IMR-90 (cell line): ENCODE measurements at regions not wholly inside any gene's neighbourhood (a gene's known extent, or its start where the extent isn't known, plus 50 kb on each side); places are given as distances from the start of the nearest gene placed in this dataset.

Experiments
- ATAC-seq: fragments of 200-7000 bp; cut with Tn5 transposase; 2 replicates; pipeline ENCODE4 v1.9.1; 2020; ENCODE audit warnings: low read depth, mild to moderate bottlenecking, moderate library complexity
- BruUV-seq: library from RNA; stranded (reverse); fragments of 400-500 nt; replicated peaks from 2 replicates; lab custom pipeline; 2021; lab: Mats Ljungman, UMichigan
- CTCF ChIA-PET: fragments of 300-600 bp; formaldehyde crosslinking; extraction: SDS; loops from one replicate; lab custom pipeline; 2021; ENCODE audit warnings: antibody characterized with exemption; lab: Yijun Ruan, JAX
- POLR2A ChIA-PET: fragments of 300-600 bp; sonication (Branson Sonifier 250); formaldehyde crosslinking; loops from one replicate; lab custom pipeline; 2022; ENCODE audit warnings: antibody characterized with exemption; ENCODE audit not compliant: unreplicated experiment; lab: Charles Lee
- DNase-seq: peaks from one replicate; pipeline ENCODE4 v3.0.0; 2013
- H2AFZ ChIP-seq: replicated peaks from 2 replicates; pipeline ENCODE3; 2013; ENCODE audit warnings: low read length, mild to moderate bottlenecking; ENCODE audit not compliant: poor library complexity
- H2AK5ac ChIP-seq: 2 replicates; pipeline ENCODE4 v1.6.1; 2013; ENCODE audit warnings: low read depth, low read length, inconsistent platforms
- H2AK9ac ChIP-seq: replicated peaks from 2 replicates; pipeline ENCODE3; 2013; ENCODE audit warnings: mild to moderate bottlenecking, low read depth, low read length, moderate library complexity; ENCODE audit not compliant: poor library complexity
- H2BK120ac ChIP-seq: 2 replicates; pipeline ENCODE4 v1.6.1; 2013; ENCODE audit warnings: low read depth, low read length, inconsistent platforms
- H2BK15ac ChIP-seq: 3 replicates; pipeline ENCODE4 v1.6.1; 2013; ENCODE audit warnings: low read depth, low read length, inconsistent platforms
- H2BK20ac ChIP-seq: 2 replicates; pipeline ENCODE4 v1.6.1; 2013; ENCODE audit warnings: low read depth, mild to moderate bottlenecking, inconsistent platforms, low read length, moderate library complexity
- H2BK5ac ChIP-seq: 2 replicates; pipeline ENCODE4 v1.6.1; 2013; ENCODE audit warnings: mild to moderate bottlenecking, low read depth, low read length, inconsistent platforms; ENCODE audit not compliant: poor library complexity, severe bottlenecking
- H3K14ac ChIP-seq: replicated peaks from 2 replicates; pipeline ENCODE4 v1.6.1; 2013; ENCODE audit warnings: low read depth, low read length, inconsistent platforms
- H3K18ac ChIP-seq: 2 replicates; pipeline ENCODE4 v1.6.1; 2013; ENCODE audit warnings: low read depth, low read length, control low read depth
- H3K23ac ChIP-seq: 2 replicates; pipeline ENCODE4 v1.6.1; 2013; ENCODE audit warnings: low read depth, low read length, inconsistent platforms
- H3K27ac ChIP-seq: 2 replicates; pipeline ENCODE4 v1.5.1; 2013; ENCODE audit warnings: mild to moderate bottlenecking, control low read depth, low read length; ENCODE audit not compliant: insufficient read depth
- H3K27me3 ChIP-seq: 2 replicates; pipeline ENCODE4 v1.6.1; 2013; ENCODE audit warnings: low read length; ENCODE audit not compliant: control insufficient read depth, insufficient read depth
- H3K36me3 ChIP-seq: 2 replicates; pipeline ENCODE4 v1.6.1; 2013; ENCODE audit warnings: low read length, mixed read lengths; ENCODE audit not compliant: control insufficient read depth, insufficient read depth
- H3K4ac ChIP-seq: 2 replicates; pipeline ENCODE4 v1.6.1; 2013; ENCODE audit warnings: low read depth, low read length, inconsistent platforms
- H3K4me1 ChIP-seq: 2 replicates; pipeline ENCODE4 v1.6.1; 2013; ENCODE audit warnings: low read length, mixed read lengths; ENCODE audit not compliant: control insufficient read depth, insufficient read depth
- H3K4me2 ChIP-seq: 2 replicates; pipeline ENCODE4 v1.6.1; 2013; ENCODE audit warnings: low read depth, mild to moderate bottlenecking, control low read depth, low read length, moderate library complexity
- H3K4me3 ChIP-seq: 2 replicates; pipeline ENCODE4 v1.5.1; 2013; ENCODE audit warnings: low read depth, mild to moderate bottlenecking, control low read depth, low read length, moderate library complexity; ENCODE audit not compliant: insufficient read depth
- H3K56ac ChIP-seq: 2 replicates; pipeline ENCODE4 v1.6.1; 2013; ENCODE audit warnings: low read length, inconsistent platforms; ENCODE audit not compliant: insufficient read depth; ENCODE audit errors: extremely low read depth
- H3K79me1 ChIP-seq, 2 experiments: 2 replicates each; pipeline ENCODE4 v1.6.1; 2013; ENCODE audit warnings: low read length in 2 of 2, inconsistent platforms in 1 of 2, low read depth in 1 of 2
- H3K9ac ChIP-seq: 2 replicates; pipeline ENCODE4 v1.6.1; 2013; ENCODE audit warnings: low read depth, low read length, control low read depth
- H3K9me1 ChIP-seq: 2 replicates; pipeline ENCODE4 v1.6.1; 2013; ENCODE audit warnings: low read length, inconsistent platforms; ENCODE audit not compliant: insufficient read depth
- H3K9me3 ChIP-seq: 2 replicates; pipeline ENCODE4 v1.6.1; 2013; ENCODE audit warnings: low read length; ENCODE audit not compliant: control insufficient read depth, insufficient read depth
- H4K20me1 ChIP-seq: 2 replicates; pipeline ENCODE4 v1.6.1; 2013; ENCODE audit warnings: low read length, inconsistent platforms; ENCODE audit not compliant: insufficient read depth
- H4K5ac ChIP-seq: 2 replicates; pipeline ENCODE4 v1.6.1; 2013; ENCODE audit warnings: mild to moderate bottlenecking, low read depth, low read length, control low read depth
- H4K8ac ChIP-seq, 2 experiments: 2 replicates each; pipeline ENCODE4 v1.6.1; 2013; ENCODE audit warnings: low read depth in 2 of 2, low read length in 2 of 2, control low read depth in 1 of 2, inconsistent platforms in 1 of 2
- H4K91ac ChIP-seq: 2 replicates; pipeline ENCODE4 v1.6.1; 2013; ENCODE audit warnings: low read depth, low read length, inconsistent platforms; ENCODE audit not compliant: insufficient read depth
- BHLHE40 ChIP-seq: fragments of 150-350 bp; IDR thresholded peaks from 2 replicates; pipeline ENCODE4 v1.6.1; 2016; ENCODE audit warnings: mild to moderate bottlenecking, low read depth, low read length
- CEBPB ChIP-seq: IDR thresholded peaks from 2 replicates; pipeline ENCODE4 v1.6.1; 2012; ENCODE audit warnings: low read depth, low read length, improper control_type of control experiment
- CHD1 ChIP-seq: IDR thresholded peaks from 2 replicates; pipeline ENCODE4 v1.6.1; 2012; ENCODE audit warnings: low read depth, low read length, improper control_type of control experiment
- FOS ChIP-seq: fragments of 150-350 bp; IDR thresholded peaks from 2 replicates; pipeline ENCODE4 v1.6.1; 2016; ENCODE audit warnings: low read depth, low read length
- MAFK ChIP-seq: IDR thresholded peaks from 2 replicates; pipeline ENCODE4 v1.6.1; 2012; ENCODE audit warnings: low read depth, low read length, improper control_type of control experiment
- MAZ ChIP-seq: IDR thresholded peaks from 2 replicates; pipeline ENCODE4 v1.6.1; 2012; ENCODE audit warnings: low read depth, mild to moderate bottlenecking, low read length, improper control_type of control experiment, moderate library complexity, borderline replicate concordance
- MXI1 ChIP-seq: IDR thresholded peaks from 2 replicates; pipeline ENCODE4 v1.6.1; 2012; ENCODE audit warnings: low read depth, mild to moderate bottlenecking, low read length, moderate library complexity, borderline replicate concordance
- NFE2L2 ChIP-seq: fragments of 150-350 bp; IDR thresholded peaks from 2 replicates; pipeline ENCODE4 v1.6.1; 2016; ENCODE audit warnings: low read depth, mild to moderate bottlenecking, low read length
- POLR2A ChIP-seq: IDR thresholded peaks from 2 replicates; pipeline ENCODE4 v1.6.1; 2012; ENCODE audit warnings: mild to moderate bottlenecking, low read depth, low read length
- RAD21 ChIP-seq: IDR thresholded peaks from 2 replicates; pipeline ENCODE4 v1.6.1; 2012; ENCODE audit warnings: low read length, improper control_type of control experiment
- RCOR1 ChIP-seq: IDR thresholded peaks from 2 replicates; pipeline ENCODE4 v1.6.1; 2012; ENCODE audit warnings: mild to moderate bottlenecking, low read length, improper control_type of control experiment; ENCODE audit not compliant: insufficient replicate concordance
- RFX5 ChIP-seq: IDR thresholded peaks from 2 replicates; pipeline ENCODE4 v1.8.0; 2012; ENCODE audit warnings: low read depth, mild to moderate bottlenecking, low read length, moderate library complexity
- SMC3 ChIP-seq: fragments of 150-350 bp; IDR thresholded peaks from 2 replicates; pipeline ENCODE4 v1.6.1; 2016; ENCODE audit warnings: low read depth, mild to moderate bottlenecking, antibody characterized with exemption, low read length, moderate library complexity
- WGBS, 2 experiments: methylation state at CpG; one replicate each; pipeline versions ENCODE4 v1.1.5 to v1.1.7; 2013; ENCODE audit warnings: missing lambda C conversion rate in 2 of 2; ENCODE audit not compliant: insufficient read length in 1 of 2; ENCODE audit errors: extremely low coverage in 2 of 2; 5-methylcytosine and 5-hydroxymethylcytosine counted together
- dilution Hi-C: fragments of 300-500 bp; cut with HindIII; formaldehyde crosslinking; loops from one replicate; pipeline ENCODE4 v1.14.3; 2018; ENCODE audit warnings: low sequenced_read_pairs; ENCODE audit not compliant: unreplicated experiment
- in situ Hi-C: fragments of 300-500 bp; cut with MboI; formaldehyde crosslinking; loops from 3 replicates; pipeline ENCODE4 v1.14.3; 2019; ENCODE audit warnings: low sequenced_read_pairs, inconsistent platforms, mixed read lengths
- intact Hi-C: fragments of 100-400 bp; cut with micrococcal nuclease; formaldehyde crosslinking; loops from 2 replicates; pipeline ENCODE4 v1.10.0; 2022
- TF ChIP-seq, protein P1 (sequence below): fragments of 150-350 bp; IDR thresholded peaks from 2 replicates; pipeline ENCODE4 v1.6.1; 2016; ENCODE audit warnings: low read depth, mild to moderate bottlenecking, low read length, moderate library complexity, borderline replicate concordance
- TF ChIP-seq, protein P2 (sequence below): conservative IDR thresholded peaks from 2 replicates; pipeline ENCODE4 v1.5.1; 2012; ENCODE audit warnings: mild to moderate bottlenecking, low read depth, low read length, improper control_type of control experiment
- TF ChIP-seq, protein P3 (sequence below): fragments of 150-350 bp; IDR thresholded peaks from 2 replicates; pipeline ENCODE4 v1.6.1; 2017; ENCODE audit warnings: mild to moderate bottlenecking, antibody characterized with exemption, low read length, low read depth

DNA sequence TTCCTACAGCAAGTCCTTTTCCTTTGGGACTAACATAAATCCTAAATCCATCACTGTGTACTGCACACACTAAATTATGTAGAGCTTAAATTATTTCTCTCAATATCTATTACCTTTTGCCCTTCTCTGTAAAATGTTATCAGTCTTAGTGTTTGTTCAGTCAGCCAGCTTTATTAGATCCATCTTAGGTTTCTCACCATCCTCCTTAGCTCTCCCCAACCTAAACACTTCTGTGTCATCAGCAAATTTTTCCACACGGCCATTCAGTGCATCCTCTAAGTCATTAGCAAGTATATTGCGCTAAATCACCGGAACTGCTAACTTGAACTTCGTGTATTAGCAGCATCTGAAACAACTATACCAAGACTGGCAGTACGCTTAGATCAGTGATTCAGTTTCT lies 142.1 kb upstream of the ZNF438 start:
- in situ Hi-C loops: no loop called here
- dilution Hi-C loops: no loop called here
- H2BK20ac ChIP-seq: no peak overlapping the region
- H3K79me1 ChIP-seq: no peaks in the 10 kb centered on the region
- no peak overlapping the region for H2BK15ac ChIP-seq
- H3K27me3 ChIP-seq: no peaks in the 10 kb centered on the region
- TF ChIP-seq POLR2A: no peak
- TF ChIP-seq, protein P1, sequence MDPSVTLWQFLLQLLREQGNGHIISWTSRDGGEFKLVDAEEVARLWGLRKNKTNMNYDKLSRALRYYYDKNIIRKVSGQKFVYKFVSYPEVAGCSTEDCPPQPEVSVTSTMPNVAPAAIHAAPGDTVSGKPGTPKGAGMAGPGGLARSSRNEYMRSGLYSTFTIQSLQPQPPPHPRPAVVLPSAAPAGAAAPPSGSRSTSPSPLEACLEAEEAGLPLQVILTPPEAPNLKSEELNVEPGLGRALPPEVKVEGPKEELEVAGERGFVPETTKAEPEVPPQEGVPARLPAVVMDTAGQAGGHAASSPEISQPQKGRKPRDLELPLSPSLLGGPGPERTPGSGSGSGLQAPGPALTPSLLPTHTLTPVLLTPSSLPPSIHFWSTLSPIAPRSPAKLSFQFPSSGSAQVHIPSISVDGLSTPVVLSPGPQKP: no peak
- TF ChIP-seq CHD1: no peak
- no peak for TF ChIP-seq MXI1
- no peak for TF ChIP-seq MAFK
- TF ChIP-seq RCOR1: no peak
- no peak for TF ChIP-seq CEBPB
- TF ChIP-seq SMC3: no peak
- TF ChIP-seq, protein P2, sequence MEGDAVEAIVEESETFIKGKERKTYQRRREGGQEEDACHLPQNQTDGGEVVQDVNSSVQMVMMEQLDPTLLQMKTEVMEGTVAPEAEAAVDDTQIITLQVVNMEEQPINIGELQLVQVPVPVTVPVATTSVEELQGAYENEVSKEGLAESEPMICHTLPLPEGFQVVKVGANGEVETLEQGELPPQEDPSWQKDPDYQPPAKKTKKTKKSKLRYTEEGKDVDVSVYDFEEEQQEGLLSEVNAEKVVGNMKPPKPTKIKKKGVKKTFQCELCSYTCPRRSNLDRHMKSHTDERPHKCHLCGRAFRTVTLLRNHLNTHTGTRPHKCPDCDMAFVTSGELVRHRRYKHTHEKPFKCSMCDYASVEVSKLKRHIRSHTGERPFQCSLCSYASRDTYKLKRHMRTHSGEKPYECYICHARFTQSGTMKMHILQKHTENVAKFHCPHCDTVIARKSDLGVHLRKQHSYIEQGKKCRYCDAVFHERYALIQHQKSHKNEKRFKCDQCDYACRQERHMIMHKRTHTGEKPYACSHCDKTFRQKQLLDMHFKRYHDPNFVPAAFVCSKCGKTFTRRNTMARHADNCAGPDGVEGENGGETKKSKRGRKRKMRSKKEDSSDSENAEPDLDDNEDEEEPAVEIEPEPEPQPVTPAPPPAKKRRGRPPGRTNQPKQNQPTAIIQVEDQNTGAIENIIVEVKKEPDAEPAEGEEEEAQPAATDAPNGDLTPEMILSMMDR: no peak
- TF ChIP-seq RFX5: no peak
- no peak for TF ChIP-seq NFE2L2
- TF ChIP-seq, protein P3, sequence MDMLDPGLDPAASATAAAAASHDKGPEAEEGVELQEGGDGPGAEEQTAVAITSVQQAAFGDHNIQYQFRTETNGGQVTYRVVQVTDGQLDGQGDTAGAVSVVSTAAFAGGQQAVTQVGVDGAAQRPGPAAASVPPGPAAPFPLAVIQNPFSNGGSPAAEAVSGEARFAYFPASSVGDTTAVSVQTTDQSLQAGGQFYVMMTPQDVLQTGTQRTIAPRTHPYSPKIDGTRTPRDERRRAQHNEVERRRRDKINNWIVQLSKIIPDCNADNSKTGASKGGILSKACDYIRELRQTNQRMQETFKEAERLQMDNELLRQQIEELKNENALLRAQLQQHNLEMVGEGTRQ: no peak
- no peak for TF ChIP-seq RAD21
- no peak for TF ChIP-seq FOS
- TF ChIP-seq MAZ: no peak
- no peak for TF ChIP-seq BHLHE40
- H3K14ac ChIP-seq: no peak overlapping the region
- H3K9ac ChIP-seq: no peak overlapping the region
- no peak overlapping the region for H3K23ac ChIP-seq
- no peak overlapping the region for H3K4me3 ChIP-seq
- 100% methylated on average over 1 of the region's 5 CpGs; no CpG with 5 or more reads in 1 of the 2 experiments for WGBS, 2 experiments
- H3K27ac ChIP-seq: no peak overlapping the region
- intact Hi-C loops: no loop called here
- no peak overlapping the region for H2AFZ ChIP-seq
- no peak overlapping the region for H2BK5ac ChIP-seq
- H2AK5ac ChIP-seq: no peak overlapping the region
- H3K36me3 ChIP-seq: no peaks in the 10 kb centered on the region
- H3K9me1 ChIP-seq: no peaks in the 10 kb centered on the region
- H2AK9ac ChIP-seq: no peak overlapping the region
- H4K5ac ChIP-seq: no peak overlapping the region; the same call in 1 of the 2 replicates
- H4K91ac ChIP-seq: no peak overlapping the region
- peaks cover 4% of the 10 kb centered on the region; the same call in 1 of the 2 replicates for H3K4me1 ChIP-seq
- ChIA-PET POLR2A (no interaction called here), CTCF (interaction anchor here (0.6 kb wide), 1 partner anchor 388 kb away, joined by 3 read pairs; no protein-coding TSS in a partner anchor)
- H3K56ac ChIP-seq: no peak overlapping the region
- no peak overlapping the region for H3K18ac ChIP-seq
- H3K4ac ChIP-seq: no peak overlapping the region
- ATAC-seq (no peak), DNase-seq (no peak)
- no peaks in the 10 kb centered on the region for H4K20me1 ChIP-seq
- BruUV-seq: no TSS peak
- H3K9me3 ChIP-seq: peaks cover 10% of the 10 kb centered on the region
- H3K4me2 ChIP-seq: no peak overlapping the region
- no peak overlapping the region for H4K8ac ChIP-seq
- no peak overlapping the region for H2BK120ac ChIP-seq
